SK-N-SH (cell line): ENCODE measurements at regions not wholly inside any gene's neighbourhood (a gene's known extent, or its start where the extent isn't known, plus 50 kb on each side); places are given as distances from the start of the nearest gene placed in this dataset.

Experiments
- CTCF ChIA-PET: fragments of 300-600, 350-600 bp; formaldehyde crosslinking; extraction: SDS; loops from one replicate; lab custom pipeline; 2021; lab: Yijun Ruan, JAX
- POLR2A ChIA-PET: fragments of 350-600 bp; sonication (Branson Sonifier 250); formaldehyde crosslinking; extraction: SDS; loops from one replicate; lab custom pipeline; 2020; ENCODE audit warnings: antibody characterized with exemption, inconsistent platforms; lab: Yijun Ruan, JAX
- DNase-seq: peaks from one replicate; pipeline ENCODE4 v3.0.0; 2012
- H2AFZ ChIP-seq: fragments of 200-600 bp; sonication (generic); 2 replicates; pipeline ENCODE4 v1.8.1; 2016; ENCODE audit warnings: antibody characterized with exemption, mild to moderate bottlenecking, low read depth
- H3F3A ChIP-seq: fragments of 200-600 bp; sonication (generic); replicated peaks from 2 replicates; pipeline ENCODE3; 2016; ENCODE audit warnings: antibody characterized with exemption, mild to moderate bottlenecking; ENCODE audit not compliant: insufficient read depth
- H3K27ac ChIP-seq, 2 experiments: fragments of 200-500 bp in 1 of 2; fragments of 200-600 bp in 1 of 2; sonication (Bioruptor generic) in 1 of 2; sonication (generic), shearing (Covaris generic) in 1 of 2; 2 replicates each; pipeline versions ENCODE4 v1.5.1 to v1.6.1; 2014 to 2016; ENCODE audit warnings: low read depth in 2 of 2, inconsistent platforms in 1 of 2, low read length in 1 of 2, mild to moderate bottlenecking in 1 of 2, mixed read lengths in 1 of 2
- H3K27me3 ChIP-seq: fragments of 200-600 bp; sonication (generic), shearing (Covaris generic); 2 replicates; pipeline ENCODE4 v1.6.1; 2016; ENCODE audit warnings: mixed run types; ENCODE audit not compliant: insufficient read depth
- H3K36me3 ChIP-seq, 2 experiments: fragments of 200-500 bp in 1 of 2; fragments of 200-600 bp in 1 of 2; sonication (Bioruptor generic) in 1 of 2; sonication (generic) in 1 of 2; replicated peaks in 1 of 2; 2 replicates each; pipeline versions ENCODE3 to v1.5.1; 2014 to 2016; ENCODE audit warnings: low read length in 1 of 2, mild to moderate bottlenecking in 1 of 2; ENCODE audit not compliant: insufficient read depth in 2 of 2, control insufficient read depth in 1 of 2
- H3K4me1 ChIP-seq, 2 experiments: fragments of 200-500 bp in 1 of 2; fragments of 200-600 bp in 1 of 2; sonication (Bioruptor generic) in 1 of 2; sonication (generic), shearing (Covaris generic) in 1 of 2; 2 replicates each; pipeline versions ENCODE4 v1.5.1 to v1.6.1; 2014 to 2016; ENCODE audit warnings: low read depth in 1 of 2, low read length in 1 of 2, mixed run types in 1 of 2; ENCODE audit not compliant: insufficient read depth in 2 of 2, control insufficient read depth in 1 of 2
- H3K4me2 ChIP-seq: fragments of 200-600 bp; sonication (generic), shearing (Covaris generic); 2 replicates; pipeline ENCODE4 v1.6.1; 2017; ENCODE audit warnings: mixed run types
- H3K4me3 ChIP-seq, 2 experiments: fragments of 200-500 bp in 1 of 2; fragments of 200-600 bp in 1 of 2; sonication (Bioruptor generic) in 1 of 2; sonication (generic), shearing (Covaris generic) in 1 of 2; 2 replicates each; pipeline versions ENCODE4 v1.5.1 to v1.8.1; 2014 to 2016; ENCODE audit warnings: low read depth in 2 of 2, inconsistent platforms in 1 of 2, low read length in 1 of 2, mild to moderate bottlenecking in 1 of 2, mixed read lengths in 1 of 2, moderate library complexity in 1 of 2
- H3K79me2 ChIP-seq: fragments of 200-600 bp; sonication (generic); 2 replicates; pipeline ENCODE4 v1.8.1; 2017; ENCODE audit warnings: mild to moderate bottlenecking; ENCODE audit not compliant: insufficient read depth
- H3K9ac ChIP-seq: fragments of 200-600 bp; sonication (generic); 2 replicates; pipeline ENCODE4 v1.6.1; 2017; ENCODE audit warnings: mixed run types
- H3K9me2 ChIP-seq: fragments of 200-600 bp; sonication (generic); 2 replicates; pipeline ENCODE4 v1.6.1; 2017; ENCODE audit warnings: mixed run types
- H3K9me3 ChIP-seq: fragments of 200-600 bp; sonication (generic); 2 replicates; pipeline ENCODE4 v1.6.1; 2017; ENCODE audit warnings: mixed run types, mild to moderate bottlenecking, moderate library complexity
- H4K20me1 ChIP-seq: fragments of 200-600 bp; sonication (generic); 2 replicates; pipeline ENCODE4 v1.6.1; 2017; ENCODE audit warnings: mild to moderate bottlenecking, mixed run types; ENCODE audit not compliant: insufficient read depth
- CHD2 ChIP-seq: fragments of 150-350 bp; IDR thresholded peaks from 2 replicates; pipeline ENCODE4 v1.6.1; 2018; ENCODE audit warnings: low read length; ENCODE audit not compliant: partially characterized antibody
- EP300 ChIP-seq, 2 experiments: IDR thresholded peaks; 2 replicates each; pipeline versions ENCODE4 v1.4.0 to v1.6.1; 2012; ENCODE audit warnings: borderline replicate concordance in 1 of 2, low read depth in 1 of 2, low read length in 1 of 2
- FOSL2 ChIP-seq: IDR thresholded peaks from 2 replicates; pipeline ENCODE4 v1.4.0; 2012; ENCODE audit warnings: low read depth, mild to moderate bottlenecking, moderate library complexity, borderline replicate concordance
- FOXJ3 ChIP-seq: sonication (generic); formaldehyde crosslinking; IDR thresholded peaks from 2 replicates; pipeline ENCODE4 v1.5.1; 2020; ENCODE audit warnings: mild to moderate bottlenecking, missing genetic modification reagents
- GABPA ChIP-seq: IDR thresholded peaks from 2 replicates; pipeline ENCODE4 v1.4.0; 2012; ENCODE audit warnings: low read depth, mild to moderate bottlenecking
- JUND ChIP-seq: IDR thresholded peaks from 2 replicates; pipeline ENCODE4 v1.4.0; 2012
- NFIC ChIP-seq: IDR thresholded peaks from 2 replicates; pipeline ENCODE4 v1.4.0; 2012; ENCODE audit warnings: borderline replicate concordance
- REST ChIP-seq: IDR thresholded peaks from 2 replicates; pipeline ENCODE4 v1.6.1; 2012; ENCODE audit warnings: mild to moderate bottlenecking, low read depth, low read length, moderate library complexity
- RFX5 ChIP-seq: IDR thresholded peaks from 2 replicates; pipeline ENCODE4 v1.6.1; 2012; ENCODE audit warnings: mild to moderate bottlenecking, improper control_type of control experiment, low read length
- RXRA ChIP-seq: IDR thresholded peaks from 2 replicates; pipeline ENCODE4 v1.4.0; 2012; ENCODE audit warnings: low read depth, mild to moderate bottlenecking, borderline replicate concordance
- SIN3A ChIP-seq: IDR thresholded peaks from 2 replicates; pipeline ENCODE4 v1.6.1; 2012; ENCODE audit warnings: low read depth, mild to moderate bottlenecking, low read length, moderate library complexity, borderline replicate concordance
- SMC3 ChIP-seq: IDR thresholded peaks from 2 replicates; pipeline ENCODE4 v1.6.1; 2012; ENCODE audit warnings: low read depth, low read length, improper control_type of control experiment
- TCF12 ChIP-seq: IDR thresholded peaks from 2 replicates; pipeline ENCODE4 v1.4.0; 2012
- TEAD4 ChIP-seq: IDR thresholded peaks from 2 replicates; pipeline ENCODE4 v1.4.0; 2012; ENCODE audit warnings: mild to moderate bottlenecking, borderline replicate concordance; ENCODE audit not compliant: insufficient read depth
- WGBS: methylation state at CpG from one replicate; pipeline ENCODE4 v1.1.6; 2017; ENCODE audit warnings: low lambda C conversion rate; 5-methylcytosine and 5-hydroxymethylcytosine counted together
- TF ChIP-seq, protein P1 (sequence below): fragments of 150-350 bp; IDR thresholded peaks from 2 replicates; pipeline ENCODE4 v1.6.1; 2016; ENCODE audit warnings: mild to moderate bottlenecking, low read depth, low read length

GRCh38 chr18:55863391-55863706 lies 275.4 kb upstream of the TCF4 start:
- no peak overlapping the region for H3K4me3 ChIP-seq
- WGBS, result 84% methylated on average over 4 of the region's 4 CpGs
- H3K27ac ChIP-seq, result peak overlapping the region in 1 of 2 experiments; percentile 95; a peak in 2 of 4 replicates
- DNase-seq, result no peak
- H3K27me3 ChIP-seq, result no peaks in the 10 kb centered on the region
- no peak overlapping the region for H3K4me2 ChIP-seq
- H2AFZ ChIP-seq, result no peak overlapping the region
- H3K9ac ChIP-seq, result no peak overlapping the region
- H3K79me2 ChIP-seq, result no peaks in the 10 kb centered on the region
- CTCF ChIA-PET, result interaction anchor here (0.8 to 1.4 kb wide), 7 partner anchors 12 to 628 kb away, joined by 3 read pairs; no protein-coding TSS in a partner anchor
- H3K36me3 ChIP-seq, result no peaks in the 10 kb centered on the region
- POLR2A ChIA-PET, result no interaction called here
- peaks cover 6 to 24% of the 10 kb centered on the region in 2 experiments; a peak in 3 of 4 replicates for H3K4me1 ChIP-seq
- no peaks in the 10 kb centered on the region for H3F3A ChIP-seq
- no peaks in the 10 kb centered on the region for H3K9me2 ChIP-seq
- TF ChIP-seq RFX5 (no peak), CHD2 (no peak), JUND (no peak), SIN3A (no peak), FOSL2 (no peak), REST (no peak), TEAD4 (no peak), FOXJ3 (no peak), SMC3 (no peak), NFIC (no peak), EP300 (IDR thresholded peaks at IDR 0.05; ENCODE audit: borderline replicate concordance in 1 of 2, low read depth in 1 of 2, low read length in 1 of 2) (no peak), TCF12 (no peak), GABPA (no peak), RXRA (no peak)
- TF ChIP-seq, protein P1, sequence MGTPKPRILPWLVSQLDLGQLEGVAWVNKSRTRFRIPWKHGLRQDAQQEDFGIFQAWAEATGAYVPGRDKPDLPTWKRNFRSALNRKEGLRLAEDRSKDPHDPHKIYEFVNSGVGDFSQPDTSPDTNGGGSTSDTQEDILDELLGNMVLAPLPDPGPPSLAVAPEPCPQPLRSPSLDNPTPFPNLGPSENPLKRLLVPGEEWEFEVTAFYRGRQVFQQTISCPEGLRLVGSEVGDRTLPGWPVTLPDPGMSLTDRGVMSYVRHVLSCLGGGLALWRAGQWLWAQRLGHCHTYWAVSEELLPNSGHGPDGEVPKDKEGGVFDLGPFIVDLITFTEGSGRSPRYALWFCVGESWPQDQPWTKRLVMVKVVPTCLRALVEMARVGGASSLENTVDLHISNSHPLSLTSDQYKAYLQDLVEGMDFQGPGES, result no peak
- H3K9me3 ChIP-seq, result no peaks in the 10 kb centered on the region
- H4K20me1 ChIP-seq, result no peaks in the 10 kb centered on the region
